Liver (tissue), 7 donors: ENCODE measurements at regions not wholly inside any gene's neighbourhood (a gene's known extent, or its start where the extent isn't known, plus 50 kb on each side); places are given as distances from the start of the nearest gene placed in this dataset.

ENCODE experiments used
- DNase-seq: peaks from one replicate; pipeline ENCODE4 v3.0.0-alpha.2; 2017; ENCODE audit warnings: low spot score
- H3K27ac ChIP-seq, 2 donors: one replicate each; pipeline ENCODE4 v1.7.0; 2013; ENCODE audit warnings: inconsistent platforms in 2 of 2, low read length in 2 of 2, control low read depth in 1 of 2, low read depth in 1 of 2, mild to moderate bottlenecking in 1 of 2
- H3K27me3 ChIP-seq, 4 donors: one replicate each; pipeline versions ENCODE4 v1.6.1 to v1.7.0; 2013; ENCODE audit warnings: low read length in 3 of 4, inconsistent platforms in 1 of 4, mild to moderate bottlenecking in 1 of 4, moderate library complexity in 1 of 4; ENCODE audit not compliant: control insufficient read depth in 4 of 4, insufficient read depth in 4 of 4
- H3K36me3 ChIP-seq, 4 donors: one replicate each; pipeline versions ENCODE4 v1.6.1 to v1.7.0; 2013; ENCODE audit warnings: low read length in 3 of 4, mild to moderate bottlenecking in 3 of 4, low read depth in 1 of 4, moderate library complexity in 1 of 4; ENCODE audit not compliant: control insufficient read depth in 4 of 4, insufficient read depth in 3 of 4
- H3K4me1 ChIP-seq, 4 donors: one replicate each; pipeline versions ENCODE4 v1.6.1 to v1.7.0; 2013; ENCODE audit warnings: low read length in 3 of 4, mild to moderate bottlenecking in 3 of 4, moderate library complexity in 1 of 4; ENCODE audit not compliant: control insufficient read depth in 4 of 4, insufficient read depth in 4 of 4
- H3K4me3 ChIP-seq, 3 donors: one replicate each; pipeline versions ENCODE4 v1.6.1 to v1.7.0; 2013; ENCODE audit warnings: low read length in 3 of 3, control low read depth in 1 of 3, low read depth in 1 of 3, mild to moderate bottlenecking in 1 of 3
- H3K9ac ChIP-seq, 2 donors: one replicate each; pipeline ENCODE4 v1.7.0; 2013; ENCODE audit warnings: low read length in 2 of 2, mild to moderate bottlenecking in 2 of 2, moderate library complexity in 2 of 2, control low read depth in 1 of 2, low read depth in 1 of 2
- H3K9me3 ChIP-seq, 4 donors: one replicate each; pipeline versions ENCODE4 v1.6.1 to v1.7.0; 2013; ENCODE audit warnings: low read length in 3 of 4; ENCODE audit not compliant: control insufficient read depth in 4 of 4
- FOXA1 ChIP-seq: IDR thresholded peaks from 2 replicates; pipeline ENCODE4 v1.6.1; 2016; ENCODE audit warnings: antibody characterized with exemption
- FOXA2 ChIP-seq: IDR thresholded peaks from 2 replicates; pipeline ENCODE4 v1.6.1; 2016; ENCODE audit warnings: antibody characterized with exemption
- GABPA ChIP-seq, 2 donors: IDR thresholded peaks in 1 of 2; conservative IDR thresholded peaks in 1 of 2; 2 replicates each; pipeline ENCODE4 v1.6.1; 2016; ENCODE audit warnings: antibody characterized with exemption in 2 of 2, mild to moderate bottlenecking in 1 of 2, moderate library complexity in 1 of 2
- HNF4A ChIP-seq, 2 donors: conservative IDR thresholded peaks; 2 replicates each; pipeline ENCODE4 v1.6.1; 2016; ENCODE audit warnings: antibody characterized with exemption in 2 of 2, mild to moderate bottlenecking in 2 of 2
- HNF4G ChIP-seq: IDR thresholded peaks from 2 replicates; pipeline ENCODE4 v1.6.1; 2016; ENCODE audit warnings: antibody characterized with exemption
- NR2F2 ChIP-seq: IDR thresholded peaks from 2 replicates; pipeline ENCODE4 v1.6.1; 2016; ENCODE audit warnings: antibody characterized with exemption
- RAD21 ChIP-seq, 2 donors: IDR thresholded peaks; 2 replicates each; pipeline ENCODE4 v1.6.1; 2016; ENCODE audit warnings: antibody characterized with exemption in 2 of 2, mild to moderate bottlenecking in 2 of 2
- RXRA ChIP-seq, 2 donors: IDR thresholded peaks; 2 replicates each; pipeline ENCODE4 v1.6.1; 2017 to 2018; ENCODE audit warnings: antibody characterized with exemption in 2 of 2, mild to moderate bottlenecking in 1 of 2
- TAF1 ChIP-seq: conservative IDR thresholded peaks from 2 replicates; pipeline ENCODE4 v1.6.1; 2016; ENCODE audit warnings: antibody characterized with exemption, mild to moderate bottlenecking
- YY1 ChIP-seq: IDR thresholded peaks from 2 replicates; pipeline ENCODE4 v1.6.1; 2016; ENCODE audit warnings: antibody characterized with exemption, mild to moderate bottlenecking
- ZBTB33 ChIP-seq: IDR thresholded peaks from 2 replicates; pipeline ENCODE4 v1.6.1; 2016; ENCODE audit warnings: antibody characterized with exemption
- WGBS: extraction: QIAGEN DNeasy Blood & Tissue Kit; methylation state at CpG from one replicate; pipeline ENCODE4 v1.1.7; 2013; 5-methylcytosine and 5-hydroxymethylcytosine counted together
- TF ChIP-seq, protein P1 (sequence below): IDR thresholded peaks from 2 replicates; pipeline ENCODE4 v1.6.1; 2016; ENCODE audit warnings: antibody characterized with exemption
- donor health status: healthy.
- donor health status: healthy.
- donor health status: healthy.
- donor health status: healthy.

- Histone ChIP-seq H3K9ac (no peak overlapping the region), H3K27me3 (no peaks in the 10 kb centered on the region), H3K4me1 (no peaks in the 10 kb centered on the region), H3K27ac (no peak overlapping the region), H3K9me3 (no peaks in the 10 kb centered on the region), H3K4me3 (no peak overlapping the region), H3K36me3 (no peaks in the 10 kb centered on the region)
- 71% methylated on average over 4 of the region's 4 CpGs for WGBS
- no peak for DNase-seq
- TF ChIP-seq FOXA1 (no peak), HNF4G (no peak), RXRA (IDR thresholded peaks at IDR 0.05) (no peak), GABPA (IDR thresholded peaks at IDR 0.05 in 1 of 2, conservative IDR thresholded peaks at IDR 0.05 in 1 of 2) (no peak)
- TF ChIP-seq, protein P1, sequence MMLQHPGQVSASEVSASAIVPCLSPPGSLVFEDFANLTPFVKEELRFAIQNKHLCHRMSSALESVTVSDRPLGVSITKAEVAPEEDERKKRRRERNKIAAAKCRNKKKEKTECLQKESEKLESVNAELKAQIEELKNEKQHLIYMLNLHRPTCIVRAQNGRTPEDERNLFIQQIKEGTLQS, result no peak
Measured at GRCh38 chr11:29773656-29774264, 243.1 kb downstream of the KCNA4 start.

- WGBS, result 78% methylated on average over 1 of the region's 1 CpG
Measured at GRCh38 chr11:29756871-29757270, 260.0 kb downstream of the KCNA4 start.

DNA sequence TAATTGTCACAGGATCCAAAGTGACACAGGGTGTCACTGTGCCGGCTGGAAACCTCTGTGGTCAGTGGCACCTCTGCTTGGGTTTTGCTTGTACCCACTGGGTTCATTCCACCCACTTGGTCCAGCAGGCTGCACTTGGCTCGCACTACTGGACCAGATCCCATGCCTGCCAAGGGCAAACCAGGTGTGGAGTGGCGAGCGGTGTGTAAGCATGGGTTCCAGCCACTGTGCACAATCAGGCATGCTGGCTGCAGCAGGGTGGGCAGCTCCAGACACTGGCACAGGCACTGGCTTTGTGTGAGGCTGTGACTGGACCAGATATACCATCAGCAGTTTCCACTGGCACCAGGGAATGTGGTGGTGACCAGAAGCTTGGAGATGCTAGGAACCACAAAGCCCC, 261.4 kb downstream of the KCNA4 start:
- Histone ChIP-seq H3K27ac (no peak overlapping the region), H3K9me3 (peaks cover 0 to 2% (median 0%) of the 10 kb centered on the region in 4 donors), H3K36me3 (no peaks in the 10 kb centered on the region), H3K27me3 (no peaks in the 10 kb centered on the region), H3K4me1 (no peaks in the 10 kb centered on the region), H3K4me3 (no peak overlapping the region), H3K9ac (no peak overlapping the region)
- TF ChIP-seq NR2F2 (no peak), YY1 (no peak), GABPA (IDR thresholded peaks at IDR 0.05 in 1 of 2, conservative IDR thresholded peaks at IDR 0.05 in 1 of 2) (no peak), HNF4G (no peak), RXRA (IDR thresholded peaks at IDR 0.05) (no peak), FOXA2 (no peak), TAF1 (no peak), RAD21 (IDR thresholded peaks at IDR 0.05) (no peak), ZBTB33 (no peak)
- no peak for DNase-seq
- 79% methylated on average over 4 of the region's 4 CpGs for WGBS

More at GRCh38 chr11:29756871-29757270, 260.0 kb downstream of the KCNA4 start:
- DNase-seq, result no peak
- H3K9me3 ChIP-seq, result peaks cover 0 to 2% (median 0%) of the 10 kb centered on the region in 4 donors
- TF ChIP-seq RXRA (IDR thresholded peaks at IDR 0.05) (no peak), FOXA1 (no peak), TAF1 (no peak), YY1 (no peak), HNF4A (conservative IDR thresholded peaks at IDR 0.05) (no peak), GABPA (IDR thresholded peaks at IDR 0.05 in 1 of 2, conservative IDR thresholded peaks at IDR 0.05 in 1 of 2) (no peak)
- H3K9ac ChIP-seq, result no peak overlapping the region
- H3K27me3 ChIP-seq, result no peaks in the 10 kb centered on the region
- H3K36me3 ChIP-seq, result no peaks in the 10 kb centered on the region
- no peak overlapping the region for H3K4me3 ChIP-seq
- H3K27ac ChIP-seq, result no peak overlapping the region
- no peaks in the 10 kb centered on the region for H3K4me1 ChIP-seq
